ENCODE measurements at regions not wholly inside any gene's neighbourhood (a gene's known extent, or its start where the extent isn't known, plus 50 kb on each side); places are given as distances from the start of the nearest gene placed in this dataset.
"Not testable (repeated sequence)": the region's sequence is repeated elsewhere in the genome, so short reads cannot be mapped to it uniquely, and the experiment has no call there.

GRCh38 chr4:164337219-164337944 lies 416.5 kb upstream of the SMIM31 start:
- Histone ChIP-seq H3K27me3 (no peaks in the 10 kb centered on the region), H3K4me3 (no peak overlapping the region), H3K36me3 (no peaks in the 10 kb centered on the region), H3K27ac (no peak overlapping the region), H3K4me1 (no peaks in the 10 kb centered on the region), H3K9me3 (peaks cover 0 to 15% (median 4%) of the 10 kb centered on the region in 4 donors)
- intact Hi-C loops (cut with DNase I; ENCODE audit: low total_unique reads) = no loop called here
- TF ChIP-seq EP300 (IDR thresholded peaks at IDR 0.05) (no peak), CTCF (IDR thresholded peaks at IDR 0.05) (no peak), POLR2A (IDR thresholded peaks at IDR 0.05) (no peak), POLR2AphosphoS5 (IDR thresholded peaks at IDR 0.05) (no peak)
- no peak for DNase-seq

GRCh38 chr4:164343472-164343976 lies 410.4 kb upstream of the SMIM31 start:
- DNase-seq = no peak
- TF ChIP-seq POLR2AphosphoS5 (IDR thresholded peaks at IDR 0.05) = no peak
- no peak for TF ChIP-seq EP300 (IDR thresholded peaks at IDR 0.05)
- no peak for TF ChIP-seq POLR2A (IDR thresholded peaks at IDR 0.05)
- TF ChIP-seq CTCF (IDR thresholded peaks at IDR 0.05) = no peak
- H3K4me3 ChIP-seq = no peak overlapping the region
- WGBS, 5 donors = 51 to 70% (median 54%) methylated on average over 3 of the region's 3 CpGs
- H3K4me1 ChIP-seq = no peaks in the 10 kb centered on the region
- peaks cover 0 to 5% (median 0%) of the 10 kb centered on the region in 4 donors for H3K9me3 ChIP-seq
- no peak overlapping the region for H3K27ac ChIP-seq
- no peaks in the 10 kb centered on the region for H3K27me3 ChIP-seq
- H3K36me3 ChIP-seq = no peaks in the 10 kb centered on the region
- intact Hi-C loops (cut with DNase I; ENCODE audit: low total_unique reads) = no loop called here

- no peak overlapping the region for H3K27ac ChIP-seq
- TF ChIP-seq EP300 (IDR thresholded peaks at IDR 0.05) (no peak), POLR2AphosphoS5 (IDR thresholded peaks at IDR 0.05) (no peak), CTCF (IDR thresholded peaks at IDR 0.05) (no peak), POLR2A (IDR thresholded peaks at IDR 0.05) (no peak)
- intact Hi-C loops (cut with DNase I; ENCODE audit: low total_unique reads) = no loop called here
- DNase-seq = no peak
- no peak overlapping the region for H3K4me3 ChIP-seq
- H3K36me3 ChIP-seq = no peaks in the 10 kb centered on the region
- no peaks in the 10 kb centered on the region for H3K27me3 ChIP-seq
- H3K4me1 ChIP-seq = no peaks in the 10 kb centered on the region
- peaks cover 0 to 1% (median 0%) of the 10 kb centered on the region in 4 donors for H3K9me3 ChIP-seq
Observed at GRCh38 chr4:164345756-164346155, 408.2 kb upstream of the SMIM31 start.

- H3K27ac ChIP-seq = no peak overlapping the region
- H3K36me3 ChIP-seq = no peaks in the 10 kb centered on the region
- H3K27me3 ChIP-seq = no peaks in the 10 kb centered on the region
- intact Hi-C loops (cut with DNase I; ENCODE audit: low total_unique reads) = no loop called here
- no peak for TF ChIP-seq POLR2A (IDR thresholded peaks at IDR 0.05)
- TF ChIP-seq EP300 (IDR thresholded peaks at IDR 0.05) = no peak
- no peak for TF ChIP-seq CTCF (IDR thresholded peaks at IDR 0.05)
- TF ChIP-seq POLR2AphosphoS5 (IDR thresholded peaks at IDR 0.05) = no peak
- DNase-seq = no peak
- no peak overlapping the region for H3K4me3 ChIP-seq
- H3K9me3 ChIP-seq = no peaks in the 10 kb centered on the region
- H3K4me1 ChIP-seq = no peaks in the 10 kb centered on the region
Observed at GRCh38 chr4:164350061-164350460, 403.9 kb upstream of the SMIM31 start.

GRCh38 chr4:164350716-164351115 lies 403.2 kb upstream of the SMIM31 start:
- H3K4me1 ChIP-seq; H3K9me3 ChIP-seq; H3K27me3 ChIP-seq; H3K27ac ChIP-seq; intact Hi-C loops (cut with DNase I; ENCODE audit: low total_unique reads); H3K36me3 ChIP-seq; DNase-seq; H3K4me3 ChIP-seq: not testable (repeated sequence)
- WGBS, 5 donors = 79 to 98% (median 97%) methylated on average over 6 to 24 of the region's 24 CpGs

All from stomach (tissue), 8 donors.